ENCODE measurements at regions not wholly inside any gene's neighbourhood (a gene's known extent, or its start where the extent isn't known, plus 50 kb on each side); places are given as distances from the start of the nearest gene placed in this dataset.

DNA sequence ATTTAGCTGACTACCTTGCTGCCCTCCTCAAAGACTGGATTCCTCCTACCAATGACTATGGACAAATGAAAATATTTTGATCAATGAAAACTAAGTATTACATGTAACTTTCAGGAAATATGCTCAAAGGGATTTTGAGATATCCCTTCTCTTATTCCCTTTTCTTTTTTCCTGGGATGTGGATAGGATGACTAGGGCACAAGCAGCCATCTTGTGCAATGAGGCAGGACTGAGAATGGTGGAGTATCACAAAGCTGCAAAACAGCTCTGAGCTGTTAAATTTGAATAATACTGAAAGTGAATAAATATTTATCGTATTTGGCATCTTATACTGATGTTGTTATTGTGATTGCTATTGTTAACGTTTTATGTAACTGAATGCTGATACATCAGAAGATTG is 333.1 kb upstream of the NUDT12 start:
- Histone ChIP-seq H3K9me3 (ENCODE audit: control insufficient read depth, low read length) (no peaks in the 10 kb centered on the region), H3K4me3 (ENCODE audit: low read length) (no peak overlapping the region), H3K27me3 (ENCODE audit: control insufficient read depth, insufficient read depth) (no peaks in the 10 kb centered on the region), H3K27ac (ENCODE audit: low read length) (no peak overlapping the region), H3K4me1 (ENCODE audit: control insufficient read depth, insufficient read depth, low read length) (no peaks in the 10 kb centered on the region)
- intact Hi-C loops (cut with DNase I): no loop called here
- DNase-seq (no peak), ATAC-seq (no peak)
- 83% methylated on average over 2 of the region's 2 CpGs for WGBS

DNA sequence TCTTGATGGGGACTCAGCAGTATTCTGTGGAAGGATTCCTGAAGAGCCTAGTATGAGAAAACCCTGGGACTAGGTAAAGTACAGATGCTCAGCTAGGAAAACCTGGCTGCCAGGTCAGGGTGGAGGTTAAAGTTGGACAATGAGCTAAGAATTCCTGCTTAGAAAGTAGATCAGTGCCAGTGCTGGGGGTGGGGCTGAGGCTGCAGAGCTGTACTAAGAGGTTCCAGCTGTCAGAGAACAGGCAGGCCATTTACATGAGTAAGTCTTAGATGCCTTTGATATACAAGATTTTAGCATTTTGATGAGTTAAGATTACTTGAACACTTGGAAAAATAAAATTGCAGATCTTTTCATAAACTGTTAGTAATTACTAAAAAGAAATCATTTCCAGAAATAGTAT is 332.3 kb upstream of the NUDT12 start:
- DNase-seq (no peak), ATAC-seq (no peak)
- Histone ChIP-seq H3K4me1 (ENCODE audit: control insufficient read depth, insufficient read depth, low read length) (no peaks in the 10 kb centered on the region), H3K27ac (ENCODE audit: low read length) (no peak overlapping the region), H3K4me3 (ENCODE audit: low read length) (no peak overlapping the region), H3K9me3 (ENCODE audit: control insufficient read depth, low read length) (no peaks in the 10 kb centered on the region), H3K27me3 (ENCODE audit: control insufficient read depth, insufficient read depth) (no peaks in the 10 kb centered on the region)
- intact Hi-C loops (cut with DNase I): no loop called here

DNA sequence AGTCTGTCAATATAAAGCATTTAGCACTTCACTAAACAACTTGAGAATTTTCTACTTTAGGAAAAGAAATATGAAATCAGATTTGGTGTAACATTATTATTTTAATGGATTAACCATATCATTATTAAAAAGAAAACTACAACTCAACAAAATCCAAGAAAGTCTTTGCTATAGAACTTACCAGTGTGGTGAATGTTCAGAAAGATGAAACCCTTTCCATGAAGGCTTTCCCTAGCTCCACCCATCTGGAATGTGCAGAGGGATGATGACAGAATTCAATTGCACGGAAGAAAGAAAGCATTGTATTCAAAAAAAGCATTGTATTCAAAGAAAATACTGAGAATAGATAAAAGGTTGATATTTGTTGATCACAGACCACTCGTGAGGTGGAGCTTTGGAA is 328.6 kb upstream of the NUDT12 start:
- Histone ChIP-seq H3K4me1 (ENCODE audit: control insufficient read depth, insufficient read depth, low read length) (no peaks in the 10 kb centered on the region), H3K27me3 (ENCODE audit: control insufficient read depth, insufficient read depth) (no peaks in the 10 kb centered on the region), H3K9me3 (ENCODE audit: control insufficient read depth, low read length) (no peaks in the 10 kb centered on the region), H3K27ac (ENCODE audit: low read length) (no peak overlapping the region), H3K4me3 (ENCODE audit: low read length) (no peak overlapping the region)
- DNase-seq (no peak), ATAC-seq (no peak)
- WGBS: 47% methylated on average over 2 of the region's 2 CpGs
- intact Hi-C loops (cut with DNase I): no loop called here

DNA sequence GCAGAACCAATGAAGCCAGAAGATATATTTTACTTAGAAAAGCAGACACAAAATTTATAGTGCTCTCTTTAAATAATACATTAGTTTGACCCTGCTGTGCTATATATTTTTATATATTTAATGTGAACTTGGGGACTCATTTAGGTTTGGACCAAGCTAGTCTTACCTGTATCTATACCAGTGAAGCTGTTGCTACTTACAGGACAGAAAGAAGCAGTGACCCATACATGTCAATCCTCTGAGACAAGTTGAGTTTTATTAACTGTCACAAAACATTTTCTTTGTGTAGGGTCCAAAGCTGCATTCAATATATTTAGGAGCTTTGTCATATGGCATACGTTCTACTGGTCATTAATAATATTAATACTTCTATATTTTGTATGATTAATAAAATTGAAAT is 327.7 kb upstream of the NUDT12 start:
- no peak for DNase-seq
- Histone ChIP-seq H3K9me3 (ENCODE audit: control insufficient read depth, low read length) (no peaks in the 10 kb centered on the region), H3K27me3 (ENCODE audit: control insufficient read depth, insufficient read depth) (no peaks in the 10 kb centered on the region), H3K4me1 (ENCODE audit: control insufficient read depth, insufficient read depth, low read length) (no peaks in the 10 kb centered on the region), H3K4me3 (ENCODE audit: low read length) (no peak overlapping the region), H3K27ac (ENCODE audit: low read length) (no peak overlapping the region)
- WGBS: 83% methylated on average over 1 of the region's 1 CpG
- no peak for ATAC-seq
- intact Hi-C loops (cut with DNase I): no loop called here

DNA sequence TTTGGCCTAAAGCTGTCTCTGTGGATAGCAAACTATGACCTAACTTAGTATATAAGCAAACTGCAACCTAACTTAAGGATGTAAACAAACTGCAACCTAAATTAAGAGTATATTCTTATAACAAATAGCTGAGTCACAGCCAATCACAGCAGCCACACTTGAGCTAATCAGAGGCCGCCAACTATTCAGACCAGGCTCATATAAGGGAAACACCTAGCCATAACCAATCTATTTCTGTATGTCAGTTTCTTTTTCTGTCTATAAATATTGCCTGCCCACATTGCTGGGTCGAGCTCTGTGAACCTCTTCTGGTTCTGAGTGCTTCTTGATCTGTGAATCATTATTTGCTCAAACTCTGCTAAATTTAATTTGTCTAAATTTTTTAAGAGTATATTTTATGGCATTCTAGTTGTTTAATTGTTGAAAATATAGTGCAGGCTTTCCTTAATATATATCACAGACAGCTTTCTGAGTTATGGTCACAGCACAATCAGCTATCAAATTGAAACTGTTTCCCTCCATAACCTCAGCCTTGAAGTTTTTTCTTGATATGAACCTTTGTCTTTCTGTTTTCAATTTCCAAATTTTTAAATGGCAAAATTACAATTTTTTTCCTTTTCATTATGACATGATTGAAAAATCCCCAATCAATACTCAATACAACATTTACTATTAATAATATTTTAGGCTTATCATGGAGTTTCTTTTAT is 327.1 kb upstream of the NUDT12 start:
- 73% methylated on average over 2 of the region's 2 CpGs for WGBS
- intact Hi-C loops (cut with DNase I): no loop called here
- Histone ChIP-seq H3K4me3 (ENCODE audit: low read length) (no peak overlapping the region), H3K4me1 (ENCODE audit: control insufficient read depth, insufficient read depth, low read length) (no peaks in the 10 kb centered on the region), H3K27ac (ENCODE audit: low read length) (no peak overlapping the region), H3K9me3 (ENCODE audit: control insufficient read depth, low read length) (no peaks in the 10 kb centered on the region), H3K27me3 (ENCODE audit: control insufficient read depth, insufficient read depth) (no peaks in the 10 kb centered on the region)
- DNase-seq (no peak), ATAC-seq (no peak)

DNA sequence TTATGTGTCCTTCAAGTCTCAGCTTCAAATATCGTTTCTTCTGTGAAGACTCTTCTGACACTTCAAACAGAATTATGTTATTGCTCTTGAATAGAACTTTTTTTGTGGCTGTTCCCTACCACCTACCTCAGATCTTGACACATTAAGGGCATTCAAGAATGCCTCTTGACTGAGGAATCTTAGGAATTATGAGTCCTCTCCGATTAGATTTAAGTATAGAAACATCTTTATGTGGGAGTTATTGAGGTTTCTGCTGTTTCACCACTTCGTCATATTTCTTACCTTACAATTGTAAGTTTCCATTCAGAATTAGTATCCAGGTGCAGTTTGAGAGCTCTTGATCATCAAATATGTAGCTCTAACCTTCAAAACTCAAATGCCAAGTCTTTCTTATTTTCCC is 324.2 kb upstream of the NUDT12 start:
- Histone ChIP-seq H3K9me3 (ENCODE audit: control insufficient read depth, low read length) (no peaks in the 10 kb centered on the region), H3K4me1 (ENCODE audit: control insufficient read depth, insufficient read depth, low read length) (no peaks in the 10 kb centered on the region), H3K27me3 (ENCODE audit: control insufficient read depth, insufficient read depth) (no peaks in the 10 kb centered on the region), H3K4me3 (ENCODE audit: low read length) (no peak overlapping the region), H3K27ac (ENCODE audit: low read length) (no peak overlapping the region)
- intact Hi-C loops (cut with DNase I): no loop called here
- no peak for ATAC-seq
- WGBS: 65% methylated on average over 3 of the region's 3 CpGs
- DNase-seq: no peak

DNA sequence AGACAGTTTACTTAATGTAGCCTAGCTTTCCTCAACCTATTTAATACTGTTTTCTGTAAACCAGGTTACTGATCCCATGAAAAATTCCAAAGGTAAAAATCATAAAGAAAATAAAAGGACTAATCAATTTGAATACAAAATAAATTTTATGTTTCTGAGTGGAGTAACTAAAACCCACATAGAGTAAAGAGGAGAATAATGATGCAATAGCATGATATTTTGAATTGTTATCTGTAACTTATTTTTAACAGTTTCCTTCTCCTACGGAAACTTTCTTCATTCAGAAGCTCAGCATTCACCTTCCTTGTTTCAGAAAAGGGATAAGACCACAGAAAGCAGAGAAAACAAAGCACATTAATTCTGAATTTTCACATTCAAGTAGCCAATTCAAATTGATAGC is 320.6 kb upstream of the NUDT12 start:
- Histone ChIP-seq H3K4me1 (ENCODE audit: control insufficient read depth, insufficient read depth, low read length) (no peaks in the 10 kb centered on the region), H3K9me3 (ENCODE audit: control insufficient read depth, low read length) (no peaks in the 10 kb centered on the region), H3K4me3 (ENCODE audit: low read length) (no peak overlapping the region), H3K27me3 (ENCODE audit: control insufficient read depth, insufficient read depth) (no peaks in the 10 kb centered on the region), H3K27ac (ENCODE audit: low read length) (no peak overlapping the region)
- DNase-seq: no peak
- no peak for ATAC-seq
- intact Hi-C loops (cut with DNase I): no loop called here
- WGBS: 59% methylated on average over 1 of the region's 1 CpG

DNA sequence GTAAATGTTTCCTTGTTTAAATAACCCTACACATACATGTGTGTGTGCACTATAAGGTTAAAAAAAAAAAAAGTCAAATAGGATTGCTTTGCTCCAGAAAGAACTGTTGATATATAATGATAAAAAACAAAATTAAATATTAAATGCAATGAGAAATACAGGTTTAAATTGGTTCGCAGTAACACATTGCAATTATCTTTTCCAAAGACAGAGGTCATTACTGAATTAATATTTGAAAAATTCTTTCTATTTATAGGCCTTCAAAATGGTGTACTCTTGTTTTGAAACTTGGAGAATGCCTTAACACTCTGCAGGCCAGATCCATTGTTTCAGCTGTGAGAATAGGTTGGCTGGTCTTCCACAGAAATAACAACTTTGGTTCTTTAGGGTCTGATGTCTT is 319.0 kb upstream of the NUDT12 start:
- intact Hi-C loops (cut with DNase I): no loop called here
- 91% methylated on average over 1 of the region's 1 CpG for WGBS
- Histone ChIP-seq H3K27me3 (ENCODE audit: control insufficient read depth, insufficient read depth) (no peaks in the 10 kb centered on the region), H3K9me3 (ENCODE audit: control insufficient read depth, low read length) (no peaks in the 10 kb centered on the region), H3K4me3 (ENCODE audit: low read length) (no peak overlapping the region), H3K4me1 (ENCODE audit: control insufficient read depth, insufficient read depth, low read length) (no peaks in the 10 kb centered on the region), H3K27ac (ENCODE audit: low read length) (no peak overlapping the region)
- DNase-seq (no peak), ATAC-seq (no peak)

DNA sequence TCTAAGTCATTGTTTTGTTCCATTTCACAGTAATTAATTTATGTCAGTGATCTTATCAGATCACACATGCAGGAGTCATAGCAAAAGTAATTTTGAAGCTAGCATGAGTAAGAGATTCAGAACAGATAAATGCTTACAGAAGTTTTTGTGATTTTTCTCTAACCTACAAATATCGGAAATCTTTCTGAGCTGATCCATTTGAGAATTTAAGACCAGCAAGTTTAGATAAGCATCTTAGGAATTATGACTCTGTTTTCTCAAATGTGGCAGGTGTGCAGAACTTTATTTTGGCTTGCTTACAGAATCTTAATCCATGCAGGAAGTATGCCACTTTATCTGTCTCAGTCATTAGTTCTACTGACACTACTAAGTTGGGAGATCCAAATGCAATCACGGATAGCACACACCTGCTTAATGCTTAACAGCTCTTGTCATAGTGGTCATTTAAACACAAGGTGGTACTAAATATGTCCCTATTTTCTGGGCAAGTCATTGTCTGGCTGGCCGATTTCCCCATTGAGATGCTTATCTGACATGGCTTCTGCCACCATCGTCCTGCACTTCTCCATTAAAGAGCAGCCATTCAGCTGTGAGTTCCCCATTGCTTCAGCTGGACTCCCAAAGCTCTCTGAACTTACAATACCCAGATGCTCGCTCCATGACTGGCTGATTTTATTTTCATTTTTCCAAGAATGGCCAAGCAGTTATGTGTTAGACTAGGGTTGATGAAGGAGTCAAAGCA is 305.4 kb upstream of the NUDT12 start:
- Histone ChIP-seq H3K27ac (ENCODE audit: low read length) (no peak overlapping the region), H3K4me1 (ENCODE audit: control insufficient read depth, insufficient read depth, low read length) (no peaks in the 10 kb centered on the region), H3K27me3 (ENCODE audit: control insufficient read depth, insufficient read depth) (no peaks in the 10 kb centered on the region), H3K9me3 (ENCODE audit: control insufficient read depth, low read length) (no peaks in the 10 kb centered on the region), H3K4me3 (ENCODE audit: low read length) (no peak overlapping the region)
- no peak for DNase-seq
- 78% methylated on average over 5 of the region's 5 CpGs for WGBS
- ATAC-seq: no peak
- intact Hi-C loops (cut with DNase I): no loop called here

DNA sequence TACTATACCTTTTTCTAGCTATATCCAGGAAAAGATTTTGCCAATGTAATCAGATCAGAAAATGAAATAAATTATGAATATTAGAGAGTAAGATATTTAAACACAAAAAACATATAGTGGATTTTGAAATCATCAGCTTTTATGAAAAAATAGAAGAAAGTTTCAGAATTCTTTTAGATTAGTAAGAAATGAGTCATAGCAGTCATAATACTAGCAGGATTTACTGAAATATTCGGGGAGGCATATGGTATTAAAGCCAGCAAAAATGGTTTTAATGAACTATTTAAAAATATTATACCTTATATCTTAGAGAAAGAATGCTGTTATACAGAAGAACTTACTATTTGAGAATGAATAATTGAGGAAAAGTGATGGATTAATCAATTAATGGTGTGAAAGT is 303.6 kb upstream of the NUDT12 start:
- no peak for DNase-seq
- intact Hi-C loops (cut with DNase I): no loop called here
- Histone ChIP-seq H3K4me3 (ENCODE audit: low read length) (no peak overlapping the region), H3K27me3 (ENCODE audit: control insufficient read depth, insufficient read depth) (no peaks in the 10 kb centered on the region), H3K27ac (ENCODE audit: low read length) (no peak overlapping the region), H3K9me3 (ENCODE audit: control insufficient read depth, low read length) (no peaks in the 10 kb centered on the region), H3K4me1 (ENCODE audit: control insufficient read depth, insufficient read depth, low read length) (no peaks in the 10 kb centered on the region)
- 89% methylated on average over 1 of the region's 1 CpG for WGBS
- no peak for ATAC-seq

DNA sequence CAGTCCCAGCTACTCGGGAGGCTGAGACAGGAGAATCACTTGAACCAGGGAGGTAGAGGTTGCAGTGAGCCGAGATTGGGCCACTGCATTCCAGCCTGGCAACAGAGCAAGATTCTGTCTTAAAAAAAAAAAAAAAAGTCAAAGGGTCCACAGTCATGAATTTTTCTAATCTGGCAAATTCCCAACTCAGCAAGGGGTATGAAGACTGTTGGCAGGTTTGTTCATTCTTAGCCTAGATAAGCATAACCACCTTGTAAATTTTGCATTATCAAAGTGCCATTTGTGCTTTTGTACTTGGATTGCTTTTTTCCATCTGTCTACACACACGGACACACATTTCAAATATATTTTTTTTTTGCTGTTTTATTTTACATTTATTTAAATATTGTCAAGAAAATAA is 299.8 kb upstream of the NUDT12 start:
- Histone ChIP-seq H3K9me3 (ENCODE audit: control insufficient read depth, low read length) (no peaks in the 10 kb centered on the region), H3K4me1 (ENCODE audit: control insufficient read depth, insufficient read depth, low read length) (no peaks in the 10 kb centered on the region), H3K4me3 (ENCODE audit: low read length) (no peak overlapping the region), H3K27ac (ENCODE audit: low read length) (no peak overlapping the region), H3K27me3 (ENCODE audit: control insufficient read depth, insufficient read depth) (no peaks in the 10 kb centered on the region)
- ATAC-seq: no peak
- no peak for DNase-seq
- 72% methylated on average over 3 of the region's 3 CpGs for WGBS
- intact Hi-C loops (cut with DNase I): no loop called here

DNA sequence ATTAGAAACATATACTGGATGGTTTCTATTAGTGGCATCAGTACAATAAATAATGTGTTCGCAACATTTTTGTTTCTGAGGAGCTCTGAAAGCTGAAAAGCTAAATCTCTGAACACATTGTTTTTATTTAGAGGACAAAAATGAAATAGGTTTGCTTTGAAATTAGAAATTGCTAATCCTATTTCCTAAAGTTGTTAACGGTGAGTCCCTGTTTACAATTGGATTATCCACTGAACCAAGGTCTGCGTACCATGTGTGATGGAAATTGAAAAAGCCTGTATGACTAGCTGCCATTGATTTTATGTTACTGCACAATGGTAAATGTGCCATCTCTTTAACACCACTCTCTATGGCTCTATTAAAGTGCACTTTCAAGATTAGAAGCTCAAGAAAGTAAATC is 297.7 kb upstream of the NUDT12 start:
- WGBS: 91% methylated on average over 3 of the region's 3 CpGs
- ATAC-seq: no peak
- H3K27me3 ChIP-seq (ENCODE audit: control insufficient read depth, insufficient read depth): no peaks in the 10 kb centered on the region
- no peaks in the 10 kb centered on the region for H3K4me1 ChIP-seq (ENCODE audit: control insufficient read depth, insufficient read depth, low read length)
- intact Hi-C loops (cut with DNase I): no loop called here
- no peak overlapping the region for H3K27ac ChIP-seq (ENCODE audit: low read length)
- no peak for DNase-seq
- no peaks in the 10 kb centered on the region for H3K9me3 ChIP-seq (ENCODE audit: control insufficient read depth, low read length)
- H3K4me3 ChIP-seq (ENCODE audit: low read length): no peak overlapping the region

Data from right cardiac atrium (tissue), 5 donors.